H1 (cell line): ENCODE measurements at regions not wholly inside any gene's neighbourhood (a gene's known extent, or its start where the extent isn't known, plus 50 kb on each side); places are given as distances from the start of the nearest gene placed in this dataset.
A peak's percentile ranks its signal among the peaks of the same experiment; 100 is the strongest.

Source experiments
- BCL11A ChIP-seq, 2 experiments: IDR thresholded peaks; one replicate each; pipeline ENCODE4 v1.6.1; 2011; ENCODE audit warnings: low read depth in 2 of 2, low read length in 2 of 2, mild to moderate bottlenecking in 2 of 2
- E2F6 ChIP-seq: IDR thresholded peaks from 2 replicates; pipeline ENCODE4 v1.6.1; 2012; ENCODE audit warnings: inconsistent platforms
- EZH2 ChIP-seq: fragments of 200-600 bp; sonication (generic); IDR thresholded peaks from 2 replicates; pipeline ENCODE4 v1.7.1; 2012; ENCODE audit warnings: low read depth, mild to moderate bottlenecking, moderate library complexity, low read length, inconsistent platforms; ENCODE audit not compliant: severe bottlenecking
- HDAC6 ChIP-seq: IDR thresholded peaks from one replicate; pipeline ENCODE4 v1.7.1; 2012; ENCODE audit warnings: low read depth, mild to moderate bottlenecking, inconsistent platforms, low read length, moderate library complexity
- KDM1A ChIP-seq: fragments of 200-600, 300-600 bp; sonication (generic); IDR thresholded peaks from 2 replicates; pipeline ENCODE4 v1.7.1; 2016; ENCODE audit warnings: mild to moderate bottlenecking, low read length, borderline replicate concordance
- POLR2A ChIP-seq, 2 experiments: IDR thresholded peaks; 1 replicate in 1 of 2; 2 replicates in 1 of 2; pipeline ENCODE4 v1.6.1; 2011; ENCODE audit warnings: low read depth in 2 of 2, low read length in 2 of 2, mild to moderate bottlenecking in 2 of 2; ENCODE audit errors: control extremely low read depth in 1 of 2
- SP1 ChIP-seq: IDR thresholded peaks from 2 replicates; pipeline ENCODE4 v1.6.1; 2011; ENCODE audit warnings: low read depth, low read length
- SUZ12 ChIP-seq: fragments of 200-600 bp; sonication (generic); IDR thresholded peaks from 2 replicates; pipeline ENCODE4 v1.6.1; 2012; ENCODE audit warnings: mild to moderate bottlenecking, inconsistent platforms, low read length, moderate library complexity, mixed read lengths
- TF ChIP-seq, protein P1 (sequence below), 3 experiments: IDR thresholded peaks; 1 replicate in 2 of 3; 2 replicates in 1 of 3; pipeline versions ENCODE4 v1.5.1 to v1.6.1; 2011; ENCODE audit warnings: low read length in 3 of 3, mild to moderate bottlenecking in 3 of 3, inconsistent platforms in 2 of 3, low read depth in 1 of 3, moderate library complexity in 1 of 3; ENCODE audit not compliant: insufficient read depth in 1 of 3; ENCODE audit errors: control extremely low read depth in 1 of 3
- TF ChIP-seq, protein P2 (sequence below): IDR thresholded peaks from 2 replicates; pipeline ENCODE4 v1.6.1; 2012; ENCODE audit warnings: inconsistent platforms

DNA sequence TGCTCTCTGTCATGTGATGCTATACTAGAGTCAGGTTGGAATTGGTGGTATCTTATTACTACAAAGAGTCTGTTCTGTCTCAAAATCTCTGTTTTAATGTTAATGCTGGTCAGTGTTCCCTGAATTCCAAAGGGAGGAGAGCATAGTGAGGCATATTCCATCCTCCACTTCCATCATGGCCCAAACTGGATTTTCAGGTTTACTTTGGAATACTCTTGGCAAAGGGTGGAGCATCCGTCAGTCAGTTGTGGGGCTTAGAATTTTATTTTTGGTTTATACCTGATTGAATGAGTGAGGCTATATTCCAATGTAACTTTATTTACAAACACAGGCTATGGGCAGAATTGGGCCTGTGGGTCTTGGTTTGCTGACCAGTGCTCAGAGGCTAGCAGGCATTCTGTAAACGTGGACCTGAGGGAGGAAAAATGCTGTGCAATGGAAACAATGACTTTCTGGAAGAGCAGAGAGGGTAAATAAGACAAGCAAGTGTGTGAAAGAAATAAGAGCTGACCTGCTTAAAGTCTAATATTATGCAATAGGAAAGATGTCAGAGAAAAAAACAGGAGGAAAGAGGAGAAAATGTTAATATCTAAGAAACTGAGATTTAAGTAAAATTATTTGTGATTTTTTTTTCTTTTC is 106.2 kb upstream of the CLINT1 start:
- TF ChIP-seq SP1: peak; percentile 68
- TF ChIP-seq, protein P1, sequence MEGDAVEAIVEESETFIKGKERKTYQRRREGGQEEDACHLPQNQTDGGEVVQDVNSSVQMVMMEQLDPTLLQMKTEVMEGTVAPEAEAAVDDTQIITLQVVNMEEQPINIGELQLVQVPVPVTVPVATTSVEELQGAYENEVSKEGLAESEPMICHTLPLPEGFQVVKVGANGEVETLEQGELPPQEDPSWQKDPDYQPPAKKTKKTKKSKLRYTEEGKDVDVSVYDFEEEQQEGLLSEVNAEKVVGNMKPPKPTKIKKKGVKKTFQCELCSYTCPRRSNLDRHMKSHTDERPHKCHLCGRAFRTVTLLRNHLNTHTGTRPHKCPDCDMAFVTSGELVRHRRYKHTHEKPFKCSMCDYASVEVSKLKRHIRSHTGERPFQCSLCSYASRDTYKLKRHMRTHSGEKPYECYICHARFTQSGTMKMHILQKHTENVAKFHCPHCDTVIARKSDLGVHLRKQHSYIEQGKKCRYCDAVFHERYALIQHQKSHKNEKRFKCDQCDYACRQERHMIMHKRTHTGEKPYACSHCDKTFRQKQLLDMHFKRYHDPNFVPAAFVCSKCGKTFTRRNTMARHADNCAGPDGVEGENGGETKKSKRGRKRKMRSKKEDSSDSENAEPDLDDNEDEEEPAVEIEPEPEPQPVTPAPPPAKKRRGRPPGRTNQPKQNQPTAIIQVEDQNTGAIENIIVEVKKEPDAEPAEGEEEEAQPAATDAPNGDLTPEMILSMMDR (IDR thresholded peaks at IDR 0.05; ENCODE audit: control extremely low read depth in 1 of 3, insufficient read depth in 1 of 3, low read depth in 1 of 3, low read length in 3 of 3): no peak
- TF ChIP-seq EZH2: no peak
- no peak for TF ChIP-seq E2F6
- no peak for TF ChIP-seq POLR2A (IDR thresholded peaks at IDR 0.05; ENCODE audit: control extremely low read depth in 1 of 2, low read depth in 2 of 2, low read length in 2 of 2)
- no peak for TF ChIP-seq SUZ12
- TF ChIP-seq KDM1A: no peak
- TF ChIP-seq, protein P2, sequence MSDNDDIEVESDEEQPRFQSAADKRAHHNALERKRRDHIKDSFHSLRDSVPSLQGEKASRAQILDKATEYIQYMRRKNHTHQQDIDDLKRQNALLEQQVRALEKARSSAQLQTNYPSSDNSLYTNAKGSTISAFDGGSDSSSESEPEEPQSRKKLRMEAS: no peak
- TF ChIP-seq HDAC6: no peak
- TF ChIP-seq BCL11A (IDR thresholded peaks at IDR 0.05; ENCODE audit: low read depth in 2 of 2, low read length in 2 of 2): no peak
